Ishikawa (cell line): ENCODE measurements at regions not wholly inside any gene's neighbourhood (a gene's known extent, or its start where the extent isn't known, plus 50 kb on each side); places are given as distances from the start of the nearest gene placed in this dataset.

Source experiments
- CEBPB ChIP-seq: IDR thresholded peaks from 2 replicates; pipeline ENCODE4 v1.6.1; 2012
- CREB1 ChIP-seq: IDR thresholded peaks from 2 replicates; pipeline ENCODE4 v1.6.1; 2012; ENCODE audit warnings: low read depth
- EGR1 ChIP-seq: IDR thresholded peaks from 2 replicates; pipeline ENCODE4 v1.6.1; 2012
- EP300 ChIP-seq: IDR thresholded peaks from 2 replicates; pipeline ENCODE4 v1.6.1; 2012; ENCODE audit warnings: borderline replicate concordance
- FOXM1 ChIP-seq: IDR thresholded peaks from 2 replicates; pipeline ENCODE4 v1.6.1; 2012; ENCODE audit warnings: low read depth, borderline replicate concordance
- NFIC ChIP-seq: IDR thresholded peaks from 2 replicates; pipeline ENCODE4 v1.6.1; 2012
- RAD21 ChIP-seq: IDR thresholded peaks from 2 replicates; pipeline ENCODE4 v1.6.1; 2012; ENCODE audit warnings: low read depth
- REST ChIP-seq: IDR thresholded peaks from 2 replicates; pipeline ENCODE4 v1.6.1; 2012; ENCODE audit warnings: low read depth, mild to moderate bottlenecking
- TAF1 ChIP-seq: IDR thresholded peaks from 2 replicates; pipeline ENCODE4 v1.6.1; 2012; ENCODE audit warnings: low read depth, mild to moderate bottlenecking
- TCF12 ChIP-seq: IDR thresholded peaks from 2 replicates; pipeline ENCODE4 v1.6.1; 2012; ENCODE audit warnings: low read depth
- TEAD4 ChIP-seq: IDR thresholded peaks from 2 replicates; pipeline ENCODE4 v1.6.1; 2012
- USF1 ChIP-seq: IDR thresholded peaks from 2 replicates; pipeline ENCODE4 v1.6.1; 2012
- YY1 ChIP-seq: IDR thresholded peaks from 2 replicates; pipeline ENCODE4 v1.6.1; 2012; ENCODE audit warnings: low read depth
- ZBTB7A ChIP-seq: IDR thresholded peaks from 2 replicates; pipeline ENCODE4 v1.6.1; 2012; ENCODE audit warnings: low read depth
- TF ChIP-seq, protein P1 (sequence below): IDR thresholded peaks from 2 replicates; pipeline ENCODE4 v1.6.1; 2012

GRCh38 chr5:108587821-108588220, 159.9 kb upstream of the FER start:
- TF ChIP-seq ZBTB7A, result no peak
- TF ChIP-seq TAF1, result no peak
- TF ChIP-seq CREB1, result no peak
- no peak for TF ChIP-seq RAD21
- no peak for TF ChIP-seq YY1
- TF ChIP-seq FOXM1, result no peak
- TF ChIP-seq, protein P1, sequence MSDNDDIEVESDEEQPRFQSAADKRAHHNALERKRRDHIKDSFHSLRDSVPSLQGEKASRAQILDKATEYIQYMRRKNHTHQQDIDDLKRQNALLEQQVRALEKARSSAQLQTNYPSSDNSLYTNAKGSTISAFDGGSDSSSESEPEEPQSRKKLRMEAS, result no peak
- no peak for TF ChIP-seq EP300
- no peak for TF ChIP-seq EGR1
- no peak for TF ChIP-seq TEAD4
- TF ChIP-seq TCF12, result no peak
- no peak for TF ChIP-seq NFIC
- no peak for TF ChIP-seq REST
- no peak for TF ChIP-seq USF1
- no peak for TF ChIP-seq CEBPB

DNA sequence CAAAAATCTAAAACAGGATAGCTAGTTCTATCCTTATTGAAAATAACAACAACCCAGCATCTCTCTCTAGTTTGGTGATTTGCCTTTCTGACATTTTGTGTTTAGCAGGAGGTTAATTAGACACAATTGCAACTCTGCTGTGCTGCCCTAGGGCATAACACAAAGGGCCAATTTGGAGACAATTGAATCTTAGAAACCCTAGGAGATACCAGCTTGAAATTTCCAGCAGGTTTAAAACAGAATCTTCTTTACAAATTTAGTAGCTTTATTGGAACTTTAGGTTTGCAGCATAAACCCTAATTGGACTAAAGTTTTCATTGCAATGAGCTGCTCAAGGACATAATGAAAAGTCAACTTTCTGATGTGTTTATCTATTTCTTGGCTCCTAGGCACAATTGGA, 166.7 kb upstream of the FER start:
- no peak for TF ChIP-seq EGR1
- TF ChIP-seq YY1, result no peak
- TF ChIP-seq TAF1, result no peak

- no peak for TF ChIP-seq YY1
- no peak for TF ChIP-seq EGR1
- TF ChIP-seq TAF1, result no peak
- TF ChIP-seq EP300, result no peak
- TF ChIP-seq TEAD4, result no peak
- TF ChIP-seq CREB1, result no peak
- no peak for TF ChIP-seq RAD21
- TF ChIP-seq TCF12, result no peak
- TF ChIP-seq NFIC, result no peak
- TF ChIP-seq USF1, result no peak
- no peak for TF ChIP-seq CEBPB
- TF ChIP-seq REST, result no peak
- TF ChIP-seq, protein P1, result no peak
- TF ChIP-seq ZBTB7A, result no peak
- TF ChIP-seq FOXM1, result no peak
Observed at GRCh38 chr5:108579236-108579635, 168.5 kb upstream of the FER start.

GRCh38 chr5:108578791-108579190, 168.9 kb upstream of the FER start:
- TF ChIP-seq, protein P1, result no peak
- TF ChIP-seq EP300, result no peak
- TF ChIP-seq TCF12, result no peak
- TF ChIP-seq TAF1, result no peak
- TF ChIP-seq EGR1, result no peak
- TF ChIP-seq YY1, result no peak
- no peak for TF ChIP-seq ZBTB7A
- no peak for TF ChIP-seq CEBPB
- no peak for TF ChIP-seq RAD21
- TF ChIP-seq USF1, result no peak
- TF ChIP-seq TEAD4, result no peak

- TF ChIP-seq FOXM1, result no peak
- no peak for TF ChIP-seq RAD21
- no peak for TF ChIP-seq NFIC
- TF ChIP-seq CEBPB, result no peak
- no peak for TF ChIP-seq EP300
- TF ChIP-seq USF1, result no peak
Observed at GRCh38 chr5:108567429-108567828, 180.3 kb upstream of the FER start.

- TF ChIP-seq EP300 (no peak), ZBTB7A (no peak), CREB1 (no peak)
Observed at GRCh38 chr5:108564441-108564840, 182.5 kb upstream of the FBXL17 start.
